ENCODE measurements at regions not wholly inside any gene's neighbourhood (a gene's known extent, or its start where the extent isn't known, plus 50 kb on each side); places are given as distances from the start of the nearest gene placed in this dataset.

GRCh38 chr13:104387510-104387909, 1321.3 kb upstream of the SLC10A2 start:
- TF ChIP-seq CTCF (IDR thresholded peaks at IDR 0.05): no peak
- TF ChIP-seq POLR2A (IDR thresholded peaks at IDR 0.05): no peak
